Thoracic aorta (tissue), 2 donors: ENCODE measurements at regions not wholly inside any gene's neighbourhood (a gene's known extent, or its start where the extent isn't known, plus 50 kb on each side); places are given as distances from the start of the nearest gene placed in this dataset.

Experiments used
- ATAC-seq: fragments of 150-250 bp; one replicate; pipeline ENCODE4 v1.8.0; 2017; ENCODE audit warnings: low read depth; ENCODE audit not compliant: insufficient number of reproducible peaks, low FRiP score
- DNase-seq: peaks from one replicate; pipeline ENCODE4 v3.0.0-alpha.2; 2020; ENCODE audit warnings: low spot score
- H3K27ac ChIP-seq, 2 donors: fragments of 200-600 bp; sonication (generic); 1 replicate in 1 of 2; 2 replicates in 1 of 2; pipeline ENCODE4 v1.5.1; 2016; ENCODE audit warnings: mild to moderate bottlenecking in 2 of 2, moderate library complexity in 2 of 2
- H3K27me3 ChIP-seq: fragments of 200-600 bp; sonication (generic); replicated peaks from 2 replicates; pipeline ENCODE4 v1.6.0; 2016; ENCODE audit warnings: mild to moderate bottlenecking; ENCODE audit not compliant: insufficient read depth
- H3K36me3 ChIP-seq: fragments of 200-600 bp; sonication (generic); one replicate; pipeline ENCODE4 v1.5.1; 2016
- H3K4me1 ChIP-seq, 2 donors: fragments of 200-600 bp; sonication (generic); 1 replicate in 1 of 2; 2 replicates in 1 of 2; pipeline versions ENCODE4 v1.5.1 to v1.6.0; 2016; ENCODE audit warnings: low read depth in 2 of 2, mild to moderate bottlenecking in 1 of 2; ENCODE audit not compliant: control insufficient read depth in 1 of 2
- H3K4me3 ChIP-seq: fragments of 200-600 bp; sonication (generic); 2 replicates; pipeline ENCODE4 v1.5.1; 2016; ENCODE audit warnings: mild to moderate bottlenecking
- H3K9me3 ChIP-seq: fragments of 200-600 bp; sonication (generic); 2 replicates; pipeline ENCODE4 v1.5.1; 2016
- CTCF ChIP-seq: fragments of 200-600 bp; sonication (generic); IDR thresholded peaks from one replicate; pipeline ENCODE4 v1.5.1; 2019; ENCODE audit warnings: antibody characterized with exemption

DNA sequence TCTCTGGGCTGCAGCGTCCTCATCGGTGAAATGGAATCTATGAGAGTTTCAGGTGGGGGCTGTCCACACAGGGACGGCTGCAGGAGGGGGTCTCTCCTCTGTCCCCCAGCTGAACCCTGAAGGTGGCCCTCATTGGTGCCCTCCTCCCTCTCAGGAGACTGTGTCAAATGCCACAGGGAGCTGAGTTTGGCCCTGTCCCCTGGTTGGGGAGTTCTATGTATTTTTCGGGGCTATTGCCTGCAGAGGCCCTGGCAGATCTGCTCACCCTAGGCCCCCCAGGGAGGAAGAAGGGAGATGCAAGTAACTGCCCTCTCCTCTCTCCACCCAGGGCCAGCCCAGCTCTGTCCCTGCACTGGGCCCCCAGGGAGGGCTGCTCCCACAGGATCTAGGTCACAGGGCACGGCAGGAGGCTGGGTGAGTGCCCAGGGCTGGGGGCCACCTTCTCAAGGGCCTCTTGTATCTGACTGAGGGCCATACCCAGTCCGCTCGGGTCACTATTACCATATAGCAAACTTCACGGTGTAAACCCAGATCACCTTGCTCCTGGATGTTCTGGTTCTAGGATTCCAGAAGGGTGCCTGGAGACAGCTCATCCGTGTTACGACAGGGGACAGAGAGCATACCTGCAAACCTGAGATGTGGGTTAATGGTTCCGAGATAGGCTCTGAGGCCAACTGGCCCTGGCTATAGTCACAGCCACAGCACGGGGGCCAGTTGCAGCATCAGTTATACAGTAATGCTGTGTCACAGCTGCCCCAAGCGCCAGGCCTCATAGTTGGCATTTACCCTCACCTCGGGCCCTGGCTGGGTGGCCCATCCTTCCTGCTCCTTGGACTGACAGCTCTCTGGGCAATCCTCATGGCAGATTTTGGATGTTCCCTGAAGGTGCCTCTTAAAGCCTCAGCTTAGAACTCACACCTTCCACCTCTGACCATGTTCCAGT lies 102.4 kb upstream of the PRR23E start:
- no peak for TF ChIP-seq CTCF
- no peaks in the 10 kb centered on the region for H3K9me3 ChIP-seq
- H3K27me3 ChIP-seq, result no peaks in the 10 kb centered on the region
- H3K27ac ChIP-seq, result no peak overlapping the region
- H3K36me3 ChIP-seq, result no peaks in the 10 kb centered on the region
- H3K4me3 ChIP-seq, result no peak overlapping the region
- no peak for ATAC-seq
- H3K4me1 ChIP-seq, result no peaks in the 10 kb centered on the region
- no peak for DNase-seq

DNA sequence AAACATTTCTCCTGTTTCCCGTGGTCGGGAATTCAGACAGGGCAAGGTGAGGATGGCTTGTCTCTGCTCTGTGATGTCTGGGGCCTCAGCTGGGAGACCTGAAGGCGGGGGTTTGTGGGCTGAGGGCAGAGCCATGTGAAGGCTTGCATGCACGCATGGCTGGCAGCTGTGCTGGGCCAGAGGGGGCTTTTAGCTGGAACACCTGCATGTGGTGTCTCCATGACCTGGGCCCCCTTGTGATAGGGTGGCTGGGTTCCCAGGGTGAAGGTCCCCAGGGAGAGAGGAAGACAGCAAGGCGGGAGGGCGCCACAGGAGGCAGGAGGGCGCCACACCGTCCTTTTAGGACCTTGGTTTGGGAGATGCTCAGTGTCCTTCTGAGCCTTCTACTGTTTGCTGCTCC lies 101.6 kb upstream of the PRR23E start:
- DNase-seq (no peak), ATAC-seq (no peak)
- no peak overlapping the region for H3K27ac ChIP-seq
- H3K9me3 ChIP-seq, result no peaks in the 10 kb centered on the region
- no peak for TF ChIP-seq CTCF
- H3K36me3 ChIP-seq, result no peaks in the 10 kb centered on the region
- no peaks in the 10 kb centered on the region for H3K27me3 ChIP-seq
- H3K4me1 ChIP-seq, result no peaks in the 10 kb centered on the region
- H3K4me3 ChIP-seq, result no peak overlapping the region

DNA sequence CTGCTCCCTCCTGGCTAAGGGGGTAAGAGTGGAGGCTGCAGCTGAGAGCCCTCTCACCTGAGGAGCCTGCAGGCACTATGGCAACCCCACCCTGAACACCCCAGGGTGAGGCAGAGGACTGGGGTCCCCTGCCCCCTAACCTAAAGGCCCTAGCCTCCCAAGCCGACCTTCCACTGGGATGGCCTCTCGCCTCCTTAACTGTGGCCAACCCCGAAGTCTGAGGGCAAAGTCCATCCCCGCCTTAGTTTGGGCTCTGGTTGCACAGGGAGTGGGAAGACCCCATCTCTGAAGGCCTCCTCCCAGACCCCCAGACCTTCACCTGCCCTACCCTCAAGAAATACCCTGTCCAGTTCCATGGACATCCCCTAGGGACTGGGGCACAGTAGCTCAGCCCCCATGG lies 100.6 kb upstream of the PRR23E start:
- Histone ChIP-seq H3K4me1 (no peaks in the 10 kb centered on the region), H3K36me3 (no peaks in the 10 kb centered on the region), H3K27ac (no peak overlapping the region), H3K4me3 (no peak overlapping the region), H3K9me3 (no peaks in the 10 kb centered on the region), H3K27me3 (no peaks in the 10 kb centered on the region)
- no peak for TF ChIP-seq CTCF
- DNase-seq (no peak), ATAC-seq (no peak)

DNA sequence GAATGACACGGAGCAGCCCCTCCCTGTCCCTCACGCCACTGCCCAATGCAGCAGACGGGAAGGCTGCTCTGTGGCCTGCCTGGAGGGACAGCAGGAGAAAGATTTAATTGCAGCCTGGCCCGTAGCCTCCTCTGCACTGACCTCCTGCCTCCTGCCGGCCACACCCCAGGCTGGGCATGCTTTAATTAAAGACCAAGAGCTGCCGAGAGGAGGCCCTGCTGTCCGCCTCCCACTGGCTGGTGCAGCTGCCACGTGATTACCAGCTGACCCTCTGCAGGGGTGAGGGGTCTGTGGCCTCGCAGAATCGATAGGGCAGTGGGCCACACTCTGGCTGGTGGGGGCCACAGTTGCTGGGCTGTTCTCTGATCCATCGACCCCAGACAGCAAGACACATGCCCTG lies 100.2 kb upstream of the PRR23E start:
- Histone ChIP-seq H3K4me1 (no peaks in the 10 kb centered on the region), H3K27ac (no peak overlapping the region), H3K27me3 (no peaks in the 10 kb centered on the region), H3K9me3 (no peaks in the 10 kb centered on the region), H3K4me3 (no peak overlapping the region), H3K36me3 (no peaks in the 10 kb centered on the region)
- no peak for TF ChIP-seq CTCF
- no peak for DNase-seq
- ATAC-seq, result no peak

DNA sequence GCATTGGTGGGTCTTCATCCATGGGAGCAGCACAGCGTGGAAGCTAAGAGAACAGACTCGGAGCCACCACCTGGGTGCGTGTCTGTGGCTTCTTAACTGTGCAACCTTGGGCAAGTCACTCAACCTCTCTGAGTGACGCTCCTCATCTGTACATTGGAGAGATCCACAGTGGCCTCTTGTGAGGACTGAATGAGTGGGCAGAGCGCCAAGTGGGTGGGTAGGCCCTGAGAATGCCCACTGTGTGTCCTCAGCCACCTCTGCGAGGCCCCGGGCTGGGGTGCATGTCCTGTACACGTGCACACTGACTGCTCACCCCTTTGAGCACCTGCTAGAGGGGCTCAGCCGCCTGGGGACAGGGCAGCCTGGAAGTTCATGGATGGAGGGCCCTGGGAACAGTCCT lies 99.6 kb upstream of the PRR23E start:
- H3K4me3 ChIP-seq, result no peak overlapping the region
- no peak for TF ChIP-seq CTCF
- no peak overlapping the region for H3K27ac ChIP-seq
- DNase-seq (no peak), ATAC-seq (no peak)
- no peaks in the 10 kb centered on the region for H3K9me3 ChIP-seq
- no peaks in the 10 kb centered on the region for H3K36me3 ChIP-seq
- H3K27me3 ChIP-seq, result no peaks in the 10 kb centered on the region
- H3K4me1 ChIP-seq, result no peaks in the 10 kb centered on the region
